NB4 (cell line): ENCODE measurements at regions not wholly inside any gene's neighbourhood (a gene's known extent, or its start where the extent isn't known, plus 50 kb on each side); places are given as distances from the start of the nearest gene placed in this dataset.

Experiments used
- CTCF ChIP-seq: IDR thresholded peaks from one replicate; pipeline ENCODE4 v1.5.1; 2012; ENCODE audit warnings: low read depth, low read length
- POLR2A ChIP-seq: IDR thresholded peaks from 2 replicates; pipeline ENCODE4 v1.6.1; 2011; ENCODE audit warnings: mild to moderate bottlenecking; ENCODE audit not compliant: insufficient read length; ENCODE audit errors: extremely low read depth

DNA sequence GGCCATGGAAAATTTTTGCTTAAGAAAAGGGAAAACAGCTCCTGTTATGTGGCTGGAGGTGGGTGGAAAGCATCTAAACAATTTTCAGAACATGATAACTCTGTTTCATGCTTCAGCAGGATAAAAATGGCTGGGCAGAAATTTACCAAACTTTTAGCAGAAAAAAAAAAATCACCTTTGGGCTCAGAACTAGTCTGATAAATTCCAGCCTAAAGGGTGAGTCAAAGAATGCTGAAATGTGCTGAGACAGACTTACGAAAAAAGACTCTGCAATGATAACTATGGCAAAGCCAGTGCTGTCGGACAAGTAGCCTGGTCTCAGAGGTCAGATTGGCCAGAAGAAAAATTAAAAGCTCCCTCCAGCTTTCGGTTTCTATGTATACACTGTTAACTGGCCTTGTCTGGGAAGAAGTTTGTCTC is 123.6 kb downstream of the LRATD1 start:
- no peak for TF ChIP-seq CTCF
- no peak for TF ChIP-seq POLR2A
